WERI-Rb-1 (cell line): ENCODE measurements at regions not wholly inside any gene's neighbourhood (a gene's known extent, or its start where the extent isn't known, plus 50 kb on each side); places are given as distances from the start of the nearest gene placed in this dataset.
A peak's percentile ranks its signal among the peaks of the same experiment; 100 is the strongest.

ENCODE experiments used
- DNase-seq: peaks from one replicate; pipeline ENCODE4 v3.0.0-alpha.2; 2020
- H3K27ac ChIP-seq: fragments of 250-450 bp; sonication (Bioruptor Pico); 2 replicates; pipeline ENCODE4 v1.5.1; 2020; ENCODE audit warnings: mild to moderate bottlenecking, moderate library complexity
- H3K27me3 ChIP-seq: fragments of 250-450 bp; sonication (Bioruptor Pico); 2 replicates; pipeline ENCODE4 v1.5.1; 2021; ENCODE audit warnings: mild to moderate bottlenecking, low read depth, moderate library complexity; ENCODE audit not compliant: insufficient read depth, severe bottlenecking
- H3K36me3 ChIP-seq: fragments of 250-450 bp; sonication (Bioruptor Pico); 2 replicates; pipeline ENCODE4 v1.5.1; 2020; ENCODE audit warnings: mild to moderate bottlenecking, moderate library complexity
- H3K4me3 ChIP-seq: 2 replicates; pipeline ENCODE4 v1.5.1; 2011; ENCODE audit warnings: low read depth, mild to moderate bottlenecking, control low read depth, low read length
- H3K9me3 ChIP-seq: fragments of 250-450 bp; sonication (Bioruptor Pico); 2 replicates; pipeline ENCODE4 v1.5.1; 2021; ENCODE audit warnings: mild to moderate bottlenecking, moderate library complexity; ENCODE audit not compliant: severe bottlenecking
- CTCF ChIP-seq: IDR thresholded peaks from 2 replicates; pipeline ENCODE4 v1.5.1; 2011; ENCODE audit warnings: low read depth, mild to moderate bottlenecking, control low read depth, inconsistent platforms, low read length

DNA sequence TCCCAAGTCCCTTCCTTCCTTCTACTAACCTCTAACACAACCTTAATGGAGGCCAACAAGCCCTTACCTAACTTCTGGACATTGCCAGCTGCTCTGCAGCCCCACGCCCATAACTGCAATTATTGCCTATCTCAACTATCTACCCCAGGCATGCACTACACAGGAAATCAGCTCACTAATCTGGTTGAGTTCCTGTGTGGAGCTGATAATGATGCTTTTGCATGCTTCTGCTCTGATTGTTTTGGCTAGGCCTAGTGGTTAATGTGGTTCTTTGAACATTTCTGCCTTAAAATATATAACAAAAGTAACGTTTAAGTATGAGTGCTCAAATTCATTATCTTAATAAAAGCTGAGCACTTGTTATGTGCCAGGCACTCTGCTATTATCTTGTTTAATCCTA is 463.9 kb downstream of the MFSD1 start:
- TF ChIP-seq CTCF: no peak
- Histone ChIP-seq H3K4me3 (no peak overlapping the region), H3K27ac (no peak overlapping the region), H3K36me3 (no peaks in the 10 kb centered on the region), H3K27me3 (no peaks in the 10 kb centered on the region), H3K9me3 (no peaks in the 10 kb centered on the region)
- no peak for DNase-seq

DNA sequence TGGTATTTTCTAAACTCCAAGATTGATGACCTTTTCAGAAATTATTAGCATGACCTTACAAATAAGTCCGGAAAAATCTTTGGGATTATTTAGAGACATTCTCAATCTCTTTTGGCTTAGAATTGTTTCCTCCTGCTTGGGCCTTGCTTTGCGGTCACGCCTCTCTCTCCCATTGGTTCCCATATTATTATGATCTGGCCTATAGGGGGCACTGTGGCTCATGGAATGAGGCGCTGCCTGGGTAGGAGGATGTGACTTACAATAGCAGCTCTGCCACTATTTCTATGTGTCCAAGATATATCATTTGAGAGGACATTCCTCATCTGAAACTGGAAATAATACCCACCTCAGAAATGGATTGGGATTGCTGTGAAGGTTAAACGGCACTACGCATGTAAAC is 464.9 kb downstream of the MFSD1 start:
- H3K36me3 ChIP-seq: no peaks in the 10 kb centered on the region
- no peaks in the 10 kb centered on the region for H3K27me3 ChIP-seq
- TF ChIP-seq CTCF: peak; percentile 57
- H3K9me3 ChIP-seq: no peaks in the 10 kb centered on the region
- H3K4me3 ChIP-seq: no peak overlapping the region
- peak; percentile 70 for DNase-seq
- H3K27ac ChIP-seq: no peak overlapping the region

GRCh38 chr3:159271799-159272512 is 470.1 kb downstream of the MFSD1 start:
- Histone ChIP-seq H3K4me3 (no peak overlapping the region), H3K9me3 (no peaks in the 10 kb centered on the region), H3K36me3 (no peaks in the 10 kb centered on the region), H3K27me3 (no peaks in the 10 kb centered on the region), H3K27ac (no peak overlapping the region)
- no peak for DNase-seq
- no peak for TF ChIP-seq CTCF

- H3K27me3 ChIP-seq: no peaks in the 10 kb centered on the region
- DNase-seq: peak; percentile 52
- H3K36me3 ChIP-seq: no peaks in the 10 kb centered on the region
- H3K9me3 ChIP-seq: no peaks in the 10 kb centered on the region
- H3K27ac ChIP-seq: no peak overlapping the region
- TF ChIP-seq CTCF: no peak
- peak overlapping the region; percentile 17; the same call in 1 of the 2 replicates for H3K4me3 ChIP-seq
These were observed 471.2 kb downstream of the MFSD1 start for GRCh38 chr3:159273070-159273469.

- Histone ChIP-seq H3K36me3 (no peaks in the 10 kb centered on the region), H3K27ac (no peak overlapping the region), H3K4me3 (peak overlapping the region; percentile 17; the same call in 1 of the 2 replicates), H3K27me3 (no peaks in the 10 kb centered on the region), H3K9me3 (no peaks in the 10 kb centered on the region)
- no peak for TF ChIP-seq CTCF
- DNase-seq: no peak
These were observed 471.8 kb downstream of the MFSD1 start for GRCh38 chr3:159273608-159274007.

GRCh38 chr3:159275741-159276140 is 473.9 kb downstream of the MFSD1 start:
- no peak for DNase-seq
- Histone ChIP-seq H3K9me3 (no peaks in the 10 kb centered on the region), H3K27me3 (no peaks in the 10 kb centered on the region), H3K27ac (no peak overlapping the region), H3K36me3 (no peaks in the 10 kb centered on the region), H3K4me3 (no peak overlapping the region)
- no peak for TF ChIP-seq CTCF
